GM12874 (cell line): ENCODE measurements at regions not wholly inside any gene's neighbourhood (a gene's known extent, or its start where the extent isn't known, plus 50 kb on each side); places are given as distances from the start of the nearest gene placed in this dataset.

Experiments used
- CTCF ChIP-seq: IDR thresholded peaks from 2 replicates; pipeline ENCODE4 v1.5.1; 2011; ENCODE audit warnings: low read depth, mild to moderate bottlenecking, control low read depth, low read length, moderate library complexity; ENCODE audit not compliant: insufficient read depth

GRCh38 chr2:8494589-8494988 is 187.3 kb upstream of the ID2 start:
- TF ChIP-seq CTCF = no peak

DNA sequence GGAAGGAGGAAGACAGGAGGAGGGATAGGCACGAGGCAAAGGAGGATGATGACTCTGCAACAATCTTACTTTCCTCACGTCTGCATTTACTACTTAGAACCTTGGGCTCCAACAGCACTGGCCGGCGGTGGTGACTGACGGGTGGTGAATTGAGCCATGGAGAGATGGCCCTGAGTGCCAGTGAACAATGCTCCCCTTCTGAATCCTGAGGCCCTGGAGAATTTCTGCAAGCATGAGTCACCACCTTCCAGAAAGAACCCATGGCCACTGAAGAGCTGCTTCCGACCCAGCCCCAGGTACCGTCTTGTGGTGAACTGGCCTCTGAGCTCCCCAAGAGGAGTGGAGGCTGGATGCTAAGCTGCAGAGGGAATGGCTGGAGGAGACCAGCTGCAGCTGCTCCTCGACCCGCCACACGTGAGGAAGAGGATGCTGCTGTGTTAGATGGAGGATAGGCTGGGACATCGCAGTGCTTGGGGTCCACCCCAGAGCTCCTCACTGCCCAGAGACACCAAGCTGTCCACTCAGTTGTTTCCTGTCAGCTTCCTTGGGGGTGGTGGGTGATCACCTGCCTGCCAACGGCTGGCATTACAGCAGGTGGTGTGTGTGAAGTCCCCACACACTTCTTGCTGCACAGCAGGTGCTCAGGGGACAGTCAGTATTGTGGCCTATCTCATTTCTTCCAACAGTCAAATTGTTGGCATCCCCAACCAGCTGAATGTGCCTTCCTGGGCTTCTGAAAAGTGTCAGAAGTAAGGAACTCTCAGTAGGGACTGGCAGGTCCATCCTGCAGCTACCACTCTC is 186.5 kb upstream of the ID2 start:
- no peak for TF ChIP-seq CTCF

DNA sequence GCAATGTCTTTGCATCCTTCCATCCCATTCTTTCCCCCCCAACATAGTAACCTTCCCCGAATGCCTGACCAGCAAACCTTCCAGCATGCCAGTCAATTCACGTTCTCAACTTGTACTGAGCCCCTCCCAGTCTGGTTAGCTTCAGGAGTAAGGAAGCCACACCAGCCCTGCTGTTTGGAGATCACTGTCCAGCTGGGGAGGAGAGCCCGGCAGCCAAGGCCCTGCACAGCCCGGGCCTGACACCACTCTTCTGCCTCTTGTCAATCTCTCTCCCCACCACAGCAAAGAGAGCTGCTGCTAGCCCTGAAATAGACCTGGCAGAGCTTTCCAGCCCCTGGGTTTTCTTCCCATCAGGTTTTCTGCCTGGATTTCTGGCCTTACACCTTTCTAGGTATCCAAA is 185.8 kb upstream of the ID2 start:
- no peak for TF ChIP-seq CTCF

DNA sequence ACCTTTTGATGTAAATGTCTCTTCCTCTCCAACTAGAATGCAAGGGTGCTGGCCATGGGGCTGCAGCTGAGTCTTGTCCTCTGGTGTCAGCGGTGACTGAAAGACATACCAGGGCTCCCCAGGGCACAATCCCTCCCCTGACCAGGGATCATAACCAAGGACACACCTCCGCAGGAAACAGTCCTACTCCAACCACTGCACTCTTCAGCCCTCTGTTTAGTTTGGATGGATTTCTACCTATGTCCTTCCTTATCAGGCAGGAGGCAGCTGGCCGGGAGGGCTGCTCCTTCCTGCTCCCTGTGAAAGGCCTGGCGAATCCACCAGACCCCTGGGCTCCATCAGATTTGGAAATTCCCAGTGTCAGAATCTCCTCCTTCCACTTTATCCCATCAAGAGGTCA is 185.2 kb upstream of the ID2 start:
- no peak for TF ChIP-seq CTCF

- no peak for TF ChIP-seq CTCF
Measured at GRCh38 chr2:8498994-8499393, 182.9 kb upstream of the ID2 start.

DNA sequence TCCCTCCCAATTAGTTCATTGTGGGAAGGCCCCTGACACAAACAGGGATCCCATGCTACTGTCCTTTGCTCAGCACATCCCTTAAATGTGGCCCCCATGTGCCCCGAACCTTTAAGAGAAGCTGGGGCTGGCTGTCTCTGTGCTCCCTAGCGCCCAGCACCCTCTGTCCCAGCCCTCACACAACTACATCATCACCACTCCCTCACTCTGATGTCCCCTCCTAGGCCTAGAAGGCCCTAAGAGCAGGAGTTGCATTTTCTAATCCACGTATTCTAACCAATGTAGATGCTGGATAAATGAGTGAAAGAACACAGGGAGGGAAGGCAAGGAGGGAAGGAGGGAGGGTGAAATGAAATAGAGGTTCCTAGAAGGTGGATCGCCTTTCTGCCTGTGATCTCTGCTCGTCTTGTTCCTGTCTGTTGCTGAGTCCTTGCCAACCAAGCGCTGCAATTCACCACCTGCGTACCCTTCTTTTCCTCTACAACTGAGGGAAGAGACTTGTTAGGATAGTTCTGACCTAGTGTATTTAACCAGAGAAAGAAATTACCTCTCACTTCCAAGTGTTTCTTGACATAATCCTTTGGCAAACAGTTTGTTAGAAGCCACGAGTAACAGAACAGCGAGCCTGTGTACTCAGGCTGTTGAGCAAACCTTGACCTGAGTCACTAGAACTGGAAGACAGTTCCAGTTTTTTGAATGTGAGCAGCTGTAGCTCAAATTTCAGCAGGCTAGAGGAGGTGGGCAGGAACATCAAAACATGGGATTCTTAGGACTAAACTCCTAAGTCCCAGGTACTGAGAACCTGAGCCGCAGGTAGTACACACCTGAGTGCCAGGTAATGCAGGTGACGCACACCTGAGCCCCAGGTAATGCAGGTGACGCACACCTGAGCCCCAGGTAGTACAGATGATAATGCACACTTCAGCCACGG is 181.5 kb upstream of the ID2 start:
- TF ChIP-seq CTCF = no peak

DNA sequence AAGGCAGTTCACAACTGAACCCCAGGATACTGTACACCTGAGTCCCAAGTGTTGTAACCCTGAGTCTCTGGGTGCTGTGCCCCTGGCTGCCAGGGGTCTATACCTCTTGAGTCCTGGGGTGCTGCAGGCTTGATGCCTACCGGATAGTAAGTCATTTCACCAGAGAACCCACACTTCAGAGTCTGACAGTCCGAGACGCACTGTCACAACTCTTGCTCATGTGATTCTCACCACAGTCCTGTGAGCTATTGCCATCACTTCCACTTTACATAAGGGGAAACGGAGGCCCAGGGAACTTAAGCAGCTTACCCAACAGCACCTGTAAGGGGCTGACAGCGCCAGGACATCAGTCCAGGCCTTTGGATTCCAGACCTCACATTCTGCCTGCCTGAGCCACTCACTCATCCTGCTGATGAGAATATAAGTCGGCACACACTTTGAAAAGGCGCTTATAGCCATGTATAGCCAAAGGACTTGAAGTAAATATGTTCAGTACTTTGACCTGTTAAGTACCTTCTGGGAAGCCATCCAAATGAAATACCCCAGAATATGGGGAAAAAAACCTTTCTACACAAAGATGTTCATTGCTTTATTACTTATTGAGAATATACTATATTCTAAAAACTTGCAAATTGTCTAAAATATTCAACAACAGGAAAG is 180.7 kb upstream of the ID2 start:
- TF ChIP-seq CTCF = no peak
